HG03108 (cell line): ENCODE measurements at regions not wholly inside any gene's neighbourhood (a gene's known extent, or its start where the extent isn't known, plus 50 kb on each side); places are given as distances from the start of the nearest gene placed in this dataset.

ENCODE experiments used
- ATAC-seq: cut with Tn5 transposase; IDR thresholded peaks from one replicate; pipeline ENCODE4 v1.9.1; 2021; ENCODE audit warnings: moderate library complexity; ENCODE audit not compliant: unreplicated experiment

DNA sequence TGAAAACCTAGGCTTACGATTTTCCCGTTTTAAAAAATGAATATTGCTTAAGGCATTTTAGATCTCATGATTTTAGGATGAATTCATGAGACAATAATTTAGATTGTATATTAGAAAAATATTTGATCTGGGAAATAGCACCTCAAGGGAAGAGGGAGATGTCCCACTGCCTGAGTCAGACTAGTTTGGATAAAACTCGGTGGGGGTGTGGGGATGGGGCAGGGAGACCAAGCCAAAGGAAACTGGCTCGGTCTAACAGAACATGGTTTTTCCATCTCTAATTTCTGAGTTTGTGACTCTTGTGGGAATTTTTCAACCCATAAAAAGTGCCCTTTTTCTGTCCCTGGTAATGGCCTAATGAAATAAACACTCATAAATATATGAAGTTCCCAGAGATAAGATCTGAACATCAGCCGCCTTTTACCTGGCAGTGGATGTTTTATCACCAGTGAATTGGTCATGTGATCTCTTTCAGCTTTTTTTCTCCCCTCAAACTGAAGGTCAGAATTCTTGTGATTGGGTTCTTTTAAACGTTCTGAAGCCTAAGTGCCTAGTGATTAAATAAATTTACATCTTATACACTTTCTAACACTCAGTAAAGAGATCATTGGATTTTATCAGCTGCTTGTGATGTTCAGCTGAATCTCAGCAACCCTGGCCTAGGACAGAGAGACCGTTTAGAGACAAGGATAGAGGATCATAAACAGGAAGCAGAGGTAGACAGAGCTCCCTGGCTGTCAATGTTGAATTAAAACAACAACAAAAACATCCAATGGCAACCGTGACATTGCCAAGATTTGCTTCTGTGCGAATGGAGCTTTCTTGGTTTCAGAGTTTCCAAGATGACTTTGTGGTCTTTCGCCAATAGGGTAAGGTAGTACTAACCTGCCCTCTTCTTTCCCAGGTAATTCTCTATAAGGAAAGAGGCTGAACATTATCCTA lies 1038.2 kb downstream of the MCTP2 start:
- ATAC-seq, result no peak

- no peak for ATAC-seq
These were observed 1042.7 kb downstream of the MCTP2 start for GRCh38 chr15:95274101-95274500.

GRCh38 chr15:95277266-95277665 lies 1045.9 kb downstream of the MCTP2 start:
- ATAC-seq, result no peak

- no peak for ATAC-seq
These were observed 1047.3 kb downstream of the MCTP2 start for GRCh38 chr15:95278532-95279245.

- ATAC-seq, result no peak
These were observed 1048.1 kb downstream of the MCTP2 start for GRCh38 chr15:95279277-95280019.

- ATAC-seq, result no peak
These were observed 1049.3 kb downstream of the MCTP2 start for GRCh38 chr15:95280711-95281110.

- no peak for ATAC-seq
These were observed 1049.0 kb upstream of the NR2F2 start for GRCh38 chr15:95281470-95281869.

- ATAC-seq, result no peak
These were observed 1046.0 kb upstream of the NR2F2 start for GRCh38 chr15:95284492-95284891.

DNA sequence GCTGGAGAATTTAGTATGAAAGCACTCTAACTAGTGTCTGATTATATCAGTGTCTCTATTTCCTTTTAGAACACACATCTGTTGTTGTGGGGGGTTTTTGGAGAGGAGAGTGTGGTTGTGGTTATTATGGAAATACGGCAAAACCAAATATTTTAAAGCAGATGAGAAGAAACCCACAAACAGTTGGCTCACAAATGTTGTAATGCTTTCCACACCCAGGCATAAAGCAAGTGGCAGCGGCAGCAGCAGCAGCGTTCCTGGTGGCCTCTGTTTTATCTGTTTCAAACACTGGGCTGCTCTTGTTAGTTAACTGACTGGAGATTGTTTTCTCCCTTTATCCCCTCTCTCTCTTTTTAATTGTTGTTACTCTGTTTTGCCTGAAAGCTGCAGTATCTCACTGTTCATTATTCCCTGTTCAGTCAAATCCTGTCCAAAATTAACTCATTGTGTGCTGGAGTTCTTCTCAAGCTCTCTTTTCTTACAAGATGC lies 1045.5 kb upstream of the NR2F2 start:
- no peak for ATAC-seq

GRCh38 chr15:95286352-95286880 lies 1044.1 kb upstream of the NR2F2 start:
- ATAC-seq, result no peak

- no peak for ATAC-seq
These were observed 1042.8 kb upstream of the NR2F2 start for GRCh38 chr15:95287720-95288103.

DNA sequence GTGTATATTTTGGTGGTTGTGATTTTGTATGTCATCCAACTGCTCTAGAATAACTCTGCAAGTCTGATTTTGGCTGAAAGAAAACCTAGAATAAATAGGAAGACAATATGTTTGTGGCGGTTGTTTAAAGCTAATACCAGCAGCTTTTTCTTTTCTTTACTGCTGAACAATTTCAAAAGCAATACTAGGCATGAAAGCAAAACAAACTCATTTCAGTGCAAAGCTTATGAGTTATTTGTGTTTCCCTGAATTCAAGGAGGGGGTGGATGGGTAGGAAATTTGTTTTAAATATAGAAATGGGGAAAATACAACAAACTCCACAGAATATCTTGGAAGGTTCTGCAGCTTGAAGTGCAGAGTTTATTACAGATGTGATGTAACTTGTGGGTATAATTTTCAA lies 1041.9 kb upstream of the NR2F2 start:
- ATAC-seq, result no peak

- ATAC-seq, result no peak
These were observed 1040.1 kb upstream of the NR2F2 start for GRCh38 chr15:95290176-95290974.

GRCh38 chr15:95291898-95292472 lies 1038.5 kb upstream of the NR2F2 start:
- no peak for ATAC-seq

- no peak for ATAC-seq
These were observed 1037.6 kb upstream of the NR2F2 start for GRCh38 chr15:95292785-95293450.

DNA sequence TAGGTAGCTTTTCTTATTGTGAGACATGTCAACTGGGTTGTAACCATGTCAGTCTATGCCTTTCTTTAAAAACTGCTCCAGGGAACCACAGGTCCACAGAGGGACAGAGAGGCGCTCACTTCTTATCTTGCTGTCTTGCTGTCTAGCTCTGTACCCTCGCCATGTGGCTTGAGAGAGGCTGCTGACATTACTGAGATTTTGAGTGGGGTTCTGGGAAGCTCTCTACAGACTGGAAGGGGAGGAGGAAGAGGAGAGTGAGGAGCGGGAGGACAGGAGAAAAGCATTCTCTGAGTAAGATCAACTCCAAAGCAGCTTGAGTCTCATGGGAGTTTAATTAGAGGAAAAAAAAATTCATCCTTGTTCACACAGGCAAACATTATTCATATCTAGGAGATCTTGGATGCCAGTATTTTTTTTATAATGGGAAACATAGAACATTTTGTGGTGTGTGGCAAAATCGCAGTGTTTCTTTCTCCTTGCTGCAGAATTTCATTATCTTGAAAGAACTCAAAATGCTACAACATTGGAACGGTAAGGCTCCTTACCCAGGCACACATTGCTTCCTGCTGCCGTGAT lies 1037.0 kb upstream of the NR2F2 start:
- ATAC-seq, result no peak

DNA sequence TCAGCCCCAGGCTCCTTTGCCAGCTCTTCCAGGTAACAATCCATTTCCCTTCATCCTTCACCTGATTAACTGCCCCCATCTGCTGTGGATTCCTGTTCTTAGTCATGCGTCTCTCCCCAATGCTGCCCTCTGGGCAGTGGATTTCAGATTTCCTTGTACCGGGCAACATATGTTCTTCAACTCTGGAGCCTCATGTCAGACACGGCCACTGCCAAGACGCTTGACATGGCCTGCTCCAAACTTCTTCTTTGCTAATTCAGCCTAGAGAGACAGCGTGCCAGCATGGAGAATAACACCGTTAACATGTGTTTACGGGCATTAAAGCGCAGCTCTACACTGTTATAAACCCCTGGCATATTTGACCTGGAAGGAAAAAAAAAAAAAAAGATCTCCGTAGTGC lies 1035.1 kb upstream of the NR2F2 start:
- ATAC-seq, result no peak

- no peak for ATAC-seq
These were observed 1034.4 kb upstream of the NR2F2 start for GRCh38 chr15:95295896-95296625.
